GM23338 (cell line): ENCODE measurements at regions not wholly inside any gene's neighbourhood (a gene's known extent, or its start where the extent isn't known, plus 50 kb on each side); places are given as distances from the start of the nearest gene placed in this dataset.

ENCODE experiments used
- ATAC-seq: fragments of 200-7000 bp; cut with Tn5 transposase; 3 replicates; pipeline ENCODE4 v1.9.1; 2020
- DNase-seq: peaks from one replicate; pipeline ENCODE4 v3.0.0-alpha.2; 2015; ENCODE audit warnings: low spot score
- H2AFZ ChIP-seq: fragments of 200-600 bp; sonication (generic); 2 replicates; pipeline ENCODE4 v1.8.0; 2016; ENCODE audit warnings: antibody characterized with exemption, mild to moderate bottlenecking, moderate library complexity
- H3F3A ChIP-seq: fragments of 200-600 bp; sonication (generic); replicated peaks from 2 replicates; pipeline ENCODE4 v1.8.0; 2017; ENCODE audit warnings: antibody characterized with exemption, mixed run types, low read depth
- H3K27ac ChIP-seq: fragments of 200-600 bp; sonication (generic); 2 replicates; pipeline ENCODE4 v1.6.1; 2016; ENCODE audit warnings: low read depth
- H3K27me3 ChIP-seq: fragments of 200-600 bp; sonication (generic); 2 replicates; pipeline ENCODE4 v1.8.0; 2016; ENCODE audit warnings: mild to moderate bottlenecking, mixed run types, moderate library complexity; ENCODE audit not compliant: insufficient read depth
- H3K36me3 ChIP-seq: fragments of 200-600 bp; sonication (generic); 2 replicates; pipeline ENCODE4 v1.8.0; 2016; ENCODE audit warnings: mild to moderate bottlenecking; ENCODE audit not compliant: insufficient read depth
- H3K4me1 ChIP-seq: fragments of 200-600 bp; sonication (generic); 2 replicates; pipeline ENCODE4 v1.8.0; 2016; ENCODE audit warnings: mild to moderate bottlenecking, moderate library complexity; ENCODE audit not compliant: insufficient read depth
- H3K4me2 ChIP-seq: fragments of 200-600 bp; sonication (generic); 2 replicates; pipeline ENCODE4 v1.7.1; 2017; ENCODE audit warnings: mixed run types
- H3K4me3 ChIP-seq: fragments of 200-600 bp; sonication (generic); 2 replicates; pipeline ENCODE4 v1.6.1; 2016; ENCODE audit warnings: mixed run types
- H3K79me2 ChIP-seq: fragments of 200-600 bp; sonication (generic); replicated peaks from 2 replicates; pipeline ENCODE4 v1.8.0; 2017; ENCODE audit warnings: mild to moderate bottlenecking; ENCODE audit not compliant: insufficient read depth
- H3K9me2 ChIP-seq: fragments of 200-600 bp; sonication (generic); 2 replicates; pipeline ENCODE4 v1.8.0; 2017; ENCODE audit not compliant: insufficient read depth
- H4K20me1 ChIP-seq: fragments of 200-600 bp; sonication (generic); replicated peaks from 2 replicates; pipeline ENCODE4 v1.8.0; 2017; ENCODE audit warnings: mild to moderate bottlenecking; ENCODE audit not compliant: insufficient read depth
- H3K27ac Mint-ChIP-seq: 2 replicates; pipeline ENCODE4 v1.8.0; 2020; ENCODE audit warnings: inconsistent platforms, mild to moderate bottlenecking, moderate library complexity, mixed read lengths
- H3K27me3 Mint-ChIP-seq: 3 replicates; pipeline ENCODE4 v1.8.0; 2022; ENCODE audit warnings: low read depth, mild to moderate bottlenecking, moderate library complexity, mixed read lengths, inconsistent platforms; ENCODE audit not compliant: insufficient read depth, poor library complexity
- H3K36me3 Mint-ChIP-seq: 3 replicates; pipeline ENCODE4 v1.8.0; 2021; ENCODE audit warnings: low read depth, mild to moderate bottlenecking, inconsistent platforms, moderate library complexity, mixed read lengths
- H3K4me1 Mint-ChIP-seq: 3 replicates; pipeline ENCODE4 v1.8.0; 2020; ENCODE audit warnings: mild to moderate bottlenecking, inconsistent platforms, mixed read lengths
- H3K4me3 Mint-ChIP-seq: 3 replicates; pipeline ENCODE4 v1.8.0; 2021; ENCODE audit warnings: moderate library complexity, mild to moderate bottlenecking, inconsistent platforms, mixed read lengths
- H3K9me3 Mint-ChIP-seq: 3 replicates; pipeline ENCODE4 v1.8.0; 2020; ENCODE audit warnings: moderate library complexity, mild to moderate bottlenecking, inconsistent platforms, mixed read lengths
- CREB1 ChIP-seq: fragments of 250-450 bp; sonication (Bioruptor Pico); IDR thresholded peaks from 2 replicates; pipeline ENCODE4 v1.5.0; 2020; ENCODE audit warnings: low read depth, mild to moderate bottlenecking, moderate library complexity
- CTCF ChIP-seq, 2 experiments: fragments of 200-600 bp in 1 of 2; sonication (generic) in 1 of 2; conservative IDR thresholded peaks; 2 replicates each; pipeline versions ENCODE4 v1.5.1 to v1.6.1; 2016 to 2017; ENCODE audit warnings: antibody characterized with exemption in 2 of 2, low read depth in 2 of 2, mild to moderate bottlenecking in 2 of 2, moderate library complexity in 1 of 2
- ETS1 ChIP-seq: IDR thresholded peaks from 2 replicates; pipeline ENCODE4 v1.6.1; 2016; ENCODE audit warnings: antibody characterized with exemption
- EZH2 ChIP-seq: fragments of 200-600 bp; sonication (generic); IDR thresholded peaks from one replicate; pipeline ENCODE4 v1.8.0; 2017; ENCODE audit warnings: antibody characterized with exemption, mild to moderate bottlenecking, low read depth; ENCODE audit not compliant: unreplicated experiment
- EZH2phosphoT487 ChIP-seq: fragments of 200-600 bp; sonication (generic); IDR thresholded peaks from one replicate; pipeline ENCODE4 v1.8.1; 2018; ENCODE audit warnings: antibody characterized with exemption; ENCODE audit not compliant: unreplicated experiment
- JUNB ChIP-seq: IDR thresholded peaks from one replicate; pipeline ENCODE4 v1.6.1; 2016; ENCODE audit warnings: antibody characterized with exemption; ENCODE audit not compliant: unreplicated experiment
- NANOG ChIP-seq: IDR thresholded peaks from 2 replicates; pipeline ENCODE4 v1.6.1; 2016; ENCODE audit warnings: antibody characterized with exemption, borderline replicate concordance
- POLR2AphosphoS5 ChIP-seq: IDR thresholded peaks from 2 replicates; pipeline ENCODE4 v1.6.1; 2016; ENCODE audit warnings: antibody characterized with exemption, low read depth
- REST ChIP-seq: IDR thresholded peaks from one replicate; pipeline ENCODE4 v1.6.1; 2018; ENCODE audit warnings: antibody characterized with exemption; ENCODE audit not compliant: unreplicated experiment
- STAT1 ChIP-seq: IDR thresholded peaks from one replicate; pipeline ENCODE4 v1.6.1; 2016; ENCODE audit warnings: antibody characterized with exemption; ENCODE audit not compliant: unreplicated experiment
- ZNF114 ChIP-seq: fragments of 250-450 bp; sonication (Bioruptor Pico); IDR thresholded peaks from 2 replicates; pipeline ENCODE4 v1.5.0; 2020; ENCODE audit warnings: mild to moderate bottlenecking, moderate library complexity
- ZNF331 ChIP-seq: fragments of 250-450 bp; sonication (Bioruptor Pico); IDR thresholded peaks from 2 replicates; pipeline ENCODE4 v1.5.0; 2020; ENCODE audit warnings: low read depth, mild to moderate bottlenecking, moderate library complexity
- ZNF462 ChIP-seq: fragments of 250-450 bp; sonication (Bioruptor Pico); IDR thresholded peaks from 2 replicates; pipeline ENCODE4 v1.5.0; 2020; ENCODE audit warnings: mild to moderate bottlenecking, moderate library complexity

- no peak for DNase-seq
- H3F3A ChIP-seq, result no peaks in the 10 kb centered on the region
- no peaks in the 10 kb centered on the region for H3K36me3 ChIP-seq
- Mint-ChIP-seq H3K9me3 (peaks cover 7% of the 10 kb centered on the region; the same call in 2 of the 3 replicates), H3K4me1 (peaks cover 11% of the 10 kb centered on the region), H3K36me3 (no peaks in the 10 kb centered on the region), H3K4me3 (no peak overlapping the region), H3K27ac (no peak overlapping the region), H3K27me3 (no peaks in the 10 kb centered on the region)
- H3K4me3 ChIP-seq, result no peak overlapping the region
- peaks cover 8% of the 10 kb centered on the region; the same call in 1 of the 2 replicates for H3K4me1 ChIP-seq
- no peaks in the 10 kb centered on the region for H3K27me3 ChIP-seq
- H4K20me1 ChIP-seq, result no peaks in the 10 kb centered on the region
- H3K79me2 ChIP-seq, result no peaks in the 10 kb centered on the region
- no peak overlapping the region for H3K4me2 ChIP-seq
- H3K27ac ChIP-seq, result no peak overlapping the region
- H2AFZ ChIP-seq, result peak overlapping the region; percentile 81; the same call in 1 of the 2 replicates
- H3K9me2 ChIP-seq, result no peaks in the 10 kb centered on the region; the same call in 1 of the 2 replicates
- TF ChIP-seq CREB1, result no peak
- no peak for TF ChIP-seq ZNF114 (CRISPR knock-in tag)
- TF ChIP-seq NANOG, result no peak
- no peak for TF ChIP-seq POLR2AphosphoS5
- TF ChIP-seq ZNF462 (CRISPR knock-in tag), result no peak
- TF ChIP-seq CTCF (conservative IDR thresholded peaks at IDR 0.05; ENCODE audit: low read depth in 2 of 2), result no peak
- no peak for TF ChIP-seq ZNF331 (CRISPR knock-in tag)
- no peak for TF ChIP-seq EZH2phosphoT487
- TF ChIP-seq REST, result no peak
- TF ChIP-seq STAT1, result no peak
- TF ChIP-seq ETS1, result no peak
- no peak for TF ChIP-seq JUNB
- TF ChIP-seq EZH2, result no peak
- no peak for ATAC-seq
These were observed 231.7 kb downstream of the C4orf33 start for GRCh38 chr4:129327637-129328036.
